GM21717 (cell line): ENCODE measurements at regions not wholly inside any gene's neighbourhood (a gene's known extent, or its start where the extent isn't known, plus 50 kb on each side); places are given as distances from the start of the nearest gene placed in this dataset.
"Not testable (repeated sequence)": the region's sequence is repeated elsewhere in the genome, so short reads cannot be mapped to it uniquely, and the experiment has no call there.

Source experiments
- ATAC-seq: cut with Tn5 transposase; IDR thresholded peaks from one replicate; pipeline ENCODE4 v1.9.1; 2021; ENCODE audit warnings: mild to moderate bottlenecking, moderate library complexity; ENCODE audit not compliant: unreplicated experiment

DNA sequence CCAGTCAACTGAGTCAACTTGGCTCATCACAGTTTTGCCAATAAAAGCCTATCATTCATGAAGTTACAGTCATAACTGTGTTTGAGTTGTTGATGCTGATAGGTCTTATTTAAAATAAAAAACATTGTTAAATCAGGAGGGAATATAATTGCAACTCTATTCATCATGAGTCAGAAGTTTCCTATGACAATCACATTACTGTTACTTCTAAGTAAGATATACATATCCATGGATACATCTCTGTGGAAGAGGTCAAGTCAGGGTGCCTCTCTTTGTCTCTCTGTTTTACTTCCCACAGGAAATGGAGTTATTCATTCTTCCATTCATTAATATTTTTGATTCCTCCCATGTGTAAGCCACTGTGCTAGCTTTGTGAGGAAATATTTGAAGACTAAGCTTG is 2015.4 kb upstream of the WWC1 start:
- ATAC-seq, result no peak

GRCh38 chr5:166279828-166280227 is 2011.6 kb upstream of the WWC1 start:
- ATAC-seq, result no peak

DNA sequence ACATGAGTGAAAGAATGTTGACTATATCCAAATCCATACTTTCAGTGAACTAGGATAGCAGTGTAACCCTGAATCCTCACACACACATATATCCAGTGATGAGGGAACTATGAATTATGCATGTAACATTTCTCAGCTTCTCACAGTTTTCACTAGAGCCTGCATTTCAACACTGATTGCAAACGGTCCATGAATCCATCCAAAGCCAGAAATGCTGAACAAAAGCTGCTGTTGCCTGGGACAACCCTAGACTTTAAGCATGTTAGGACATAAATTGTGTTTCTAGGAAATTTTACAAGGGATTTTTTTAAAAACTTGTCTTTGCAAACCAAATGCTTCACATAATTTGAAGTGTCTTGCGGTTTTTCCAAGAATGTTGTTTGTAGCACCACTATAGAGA is 2010.0 kb upstream of the WWC1 start:
- ATAC-seq, result no peak

- no peak for ATAC-seq
Observed at GRCh38 chr5:166282939-166283338, 2008.5 kb upstream of the WWC1 start.

- ATAC-seq, result no peak
Observed at GRCh38 chr5:166285361-166285760, 2006.1 kb upstream of the WWC1 start.

DNA sequence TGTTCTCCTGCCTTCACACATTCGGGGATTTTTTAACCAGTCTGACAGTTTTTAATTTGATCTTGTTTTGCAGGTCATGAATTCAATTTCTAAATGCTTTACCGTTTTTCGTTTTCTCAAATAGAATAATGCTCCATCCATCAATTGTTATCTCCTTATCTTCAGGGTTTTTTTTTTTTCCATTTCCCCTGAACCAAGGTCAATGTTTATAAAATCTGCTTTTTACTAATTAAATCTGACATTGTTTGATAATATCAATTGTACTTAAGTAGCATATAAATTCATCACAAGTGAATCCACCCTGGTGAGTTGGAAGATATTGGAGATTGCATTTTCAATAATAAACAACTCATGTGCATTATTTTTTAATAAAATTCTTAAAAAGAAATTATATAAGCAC is 2004.6 kb upstream of the WWC1 start:
- ATAC-seq, result no peak

DNA sequence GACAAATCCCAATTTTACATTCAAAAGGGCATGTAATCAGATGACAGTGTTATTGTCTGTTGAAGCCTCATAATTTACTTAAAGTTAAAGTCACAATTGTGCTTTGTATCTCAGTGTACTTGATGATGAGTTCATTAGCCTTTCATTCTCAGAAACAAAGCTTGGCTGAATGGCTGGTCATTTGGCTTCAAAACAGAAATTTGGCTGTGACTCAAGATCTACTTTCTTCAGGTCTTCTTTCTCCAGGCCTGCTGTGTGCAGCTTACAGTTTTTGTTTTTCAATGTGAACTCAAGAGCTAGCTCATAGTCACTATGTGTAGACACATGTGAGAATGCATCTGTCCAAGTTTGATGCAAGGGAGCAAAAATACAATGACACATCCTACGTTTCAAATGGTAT is 2003.6 kb upstream of the WWC1 start:
- no peak for ATAC-seq

DNA sequence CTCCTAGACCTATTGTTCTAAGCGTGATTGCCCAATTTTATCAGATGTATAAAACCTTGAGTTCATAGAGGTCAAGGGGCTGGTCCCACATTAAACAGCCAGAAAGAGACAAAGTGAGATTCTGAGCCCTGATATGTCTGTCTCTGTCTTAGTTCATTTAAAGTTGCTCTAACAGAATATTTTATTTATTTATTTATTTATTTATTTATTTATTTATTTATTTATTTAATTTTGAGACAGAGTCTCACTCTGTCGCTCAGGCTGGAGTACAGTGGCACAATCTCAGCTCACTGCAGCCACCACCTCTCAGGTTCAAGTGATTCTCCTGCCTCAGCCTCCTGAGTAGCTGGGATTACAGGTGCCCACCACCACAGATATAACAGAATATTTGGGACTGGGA is 1999.6 kb upstream of the WWC1 start:
- ATAC-seq, result not testable (repeated sequence)

DNA sequence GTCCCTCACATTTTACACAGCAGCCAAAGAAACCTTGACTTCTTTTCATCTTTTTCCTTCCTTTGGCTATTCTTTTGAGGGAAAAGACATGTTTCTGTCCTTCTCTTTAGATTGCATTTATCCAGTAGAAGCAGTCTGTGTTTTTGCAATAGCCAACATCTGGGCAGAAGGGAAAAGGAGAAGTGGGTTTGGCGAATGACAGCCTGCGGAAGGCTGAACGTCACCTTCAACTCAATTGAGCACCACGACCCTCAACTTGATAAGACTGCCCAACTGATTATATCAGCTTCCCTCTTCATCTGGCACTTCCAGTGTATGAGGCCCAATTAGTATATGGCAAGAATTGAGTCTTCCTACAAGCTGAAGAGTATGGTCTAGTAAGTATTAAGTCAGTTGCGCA is 1997.6 kb upstream of the WWC1 start:
- no peak for ATAC-seq

DNA sequence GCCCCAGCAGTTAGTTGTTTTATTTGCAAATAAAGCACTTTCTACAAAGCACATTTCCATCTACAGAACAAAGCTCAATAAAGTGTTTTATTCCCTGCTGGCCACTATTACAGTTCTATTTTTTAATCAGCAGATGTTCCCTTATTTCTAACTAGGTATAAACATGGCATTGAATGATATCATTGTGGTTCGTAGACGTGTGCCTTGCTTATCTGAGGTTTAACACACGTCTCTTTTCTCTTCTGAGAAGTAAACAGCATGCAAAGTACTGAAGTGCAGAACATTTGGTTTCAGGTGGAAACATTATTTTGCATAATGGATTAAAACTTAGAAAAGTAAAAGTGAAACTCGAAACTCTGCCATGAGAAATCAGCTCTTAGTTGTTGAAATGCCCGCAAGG is 1989.3 kb upstream of the WWC1 start:
- no peak for ATAC-seq

DNA sequence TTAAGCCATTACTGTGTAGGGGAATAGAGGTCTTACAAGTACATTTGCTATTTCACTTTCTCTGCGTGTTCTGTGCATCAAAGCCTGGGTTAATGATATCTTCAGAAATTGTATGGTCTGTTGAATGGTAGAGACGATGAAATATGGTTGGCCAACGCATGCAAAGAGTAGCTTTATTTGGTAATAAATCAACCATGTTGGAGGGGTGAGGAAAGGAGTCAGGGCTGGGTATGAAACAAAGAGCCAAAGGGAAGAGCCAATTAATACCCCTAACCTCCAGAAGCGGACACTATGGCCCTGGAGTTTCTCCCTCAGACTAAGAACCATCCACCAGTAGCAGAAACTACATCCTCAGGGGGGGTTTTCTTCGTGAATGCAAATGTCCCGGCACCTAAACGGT is 1974.0 kb upstream of the WWC1 start:
- no peak for ATAC-seq

GRCh38 chr5:166320920-166321480 is 1970.4 kb upstream of the WWC1 start:
- ATAC-seq, result no peak

- ATAC-seq, result no peak
Observed at GRCh38 chr5:166324372-166324771, 1967.1 kb upstream of the WWC1 start.

- ATAC-seq, result no peak
Observed at GRCh38 chr5:166329149-166329800, 1962.2 kb upstream of the WWC1 start.

DNA sequence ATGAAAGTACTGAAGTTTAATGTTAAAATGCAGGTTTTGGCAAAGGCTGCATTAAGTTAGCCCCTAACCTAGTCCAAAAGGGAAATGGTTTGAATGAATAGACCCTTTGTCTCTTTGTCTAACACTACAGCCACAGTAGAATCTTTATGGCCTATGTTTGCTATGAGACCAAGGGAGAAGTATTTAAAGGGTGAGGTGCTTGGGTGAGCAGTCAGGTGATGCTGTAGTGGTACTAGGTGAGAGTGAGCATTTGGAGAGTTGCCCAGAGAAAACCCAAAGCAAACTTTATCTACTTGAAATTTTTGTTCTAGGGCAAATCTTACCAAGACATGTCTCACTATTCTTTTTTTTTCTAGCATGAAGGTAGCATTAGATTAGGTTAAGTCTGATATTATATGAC is 1961.4 kb upstream of the WWC1 start:
- ATAC-seq, result no peak

DNA sequence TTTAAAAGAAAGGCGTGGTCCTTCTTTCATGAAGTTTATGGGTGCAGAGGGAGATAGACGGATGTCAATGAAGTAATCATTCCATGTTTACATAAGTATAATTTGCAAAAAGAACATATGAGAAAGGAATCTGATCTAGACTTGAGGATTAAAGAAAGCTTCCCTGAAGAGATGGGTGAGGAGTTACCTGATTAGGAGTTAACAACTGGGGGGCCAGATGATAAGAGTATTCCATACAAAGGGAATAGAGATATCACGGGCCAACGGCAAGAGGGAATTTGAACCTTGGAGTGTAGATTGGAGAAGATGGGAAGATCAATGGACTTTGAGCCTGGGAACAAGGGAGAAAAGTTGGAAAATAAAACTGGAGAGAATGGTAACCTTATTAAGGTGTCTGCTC is 1959.9 kb upstream of the WWC1 start:
- no peak for ATAC-seq

GRCh38 chr5:166338801-166339200 is 1952.6 kb upstream of the WWC1 start:
- ATAC-seq, result no peak

- no peak for ATAC-seq
Observed at GRCh38 chr5:166340039-166340438, 1951.4 kb upstream of the WWC1 start.

DNA sequence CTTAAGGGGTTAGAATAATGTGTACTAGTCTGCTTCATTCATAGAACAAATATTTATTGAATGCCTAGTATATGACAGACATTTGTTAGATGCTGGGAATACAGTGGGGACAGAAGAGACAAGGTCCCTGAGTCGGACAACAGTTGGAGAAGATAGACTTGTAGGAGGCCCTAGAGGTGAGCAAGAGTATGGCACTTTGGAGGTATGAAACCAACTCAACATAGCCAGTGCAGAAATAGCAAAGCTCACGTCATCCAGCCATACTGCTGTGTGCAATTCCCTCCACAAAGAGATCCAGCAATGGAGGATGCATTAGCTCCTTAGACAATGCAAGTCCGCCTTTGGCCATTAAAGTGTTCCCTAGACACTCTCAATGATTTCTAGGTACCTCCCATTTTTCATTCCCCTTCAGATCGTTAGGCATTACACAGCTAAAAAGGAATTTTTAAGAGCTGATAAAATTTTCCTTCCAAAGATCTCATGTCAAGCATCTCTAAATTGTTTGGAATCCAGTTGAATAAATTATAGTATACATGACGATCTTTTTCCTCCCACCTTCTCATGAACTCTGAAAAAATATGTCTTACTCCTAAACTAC is 1949.6 kb upstream of the WWC1 start:
- no peak for ATAC-seq

DNA sequence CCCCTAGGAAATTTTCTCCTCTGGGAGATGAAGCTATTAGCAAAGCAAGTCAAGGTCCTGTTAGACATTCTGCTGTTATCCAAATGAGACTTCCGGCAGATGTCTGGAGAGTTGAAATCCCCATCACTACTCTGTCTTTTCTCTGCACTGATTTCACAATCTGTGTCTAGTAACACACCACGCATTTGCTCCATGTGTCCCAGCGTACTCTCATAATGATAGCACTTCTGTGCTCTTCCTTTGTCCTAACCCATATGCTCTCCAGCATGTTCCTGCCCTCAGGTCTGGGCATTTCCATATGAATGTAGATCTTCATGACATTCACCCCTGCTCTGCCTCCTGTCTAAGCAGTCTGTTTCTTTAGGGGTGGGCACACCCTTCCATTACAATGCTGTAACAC is 1949.0 kb upstream of the WWC1 start:
- no peak for ATAC-seq

DNA sequence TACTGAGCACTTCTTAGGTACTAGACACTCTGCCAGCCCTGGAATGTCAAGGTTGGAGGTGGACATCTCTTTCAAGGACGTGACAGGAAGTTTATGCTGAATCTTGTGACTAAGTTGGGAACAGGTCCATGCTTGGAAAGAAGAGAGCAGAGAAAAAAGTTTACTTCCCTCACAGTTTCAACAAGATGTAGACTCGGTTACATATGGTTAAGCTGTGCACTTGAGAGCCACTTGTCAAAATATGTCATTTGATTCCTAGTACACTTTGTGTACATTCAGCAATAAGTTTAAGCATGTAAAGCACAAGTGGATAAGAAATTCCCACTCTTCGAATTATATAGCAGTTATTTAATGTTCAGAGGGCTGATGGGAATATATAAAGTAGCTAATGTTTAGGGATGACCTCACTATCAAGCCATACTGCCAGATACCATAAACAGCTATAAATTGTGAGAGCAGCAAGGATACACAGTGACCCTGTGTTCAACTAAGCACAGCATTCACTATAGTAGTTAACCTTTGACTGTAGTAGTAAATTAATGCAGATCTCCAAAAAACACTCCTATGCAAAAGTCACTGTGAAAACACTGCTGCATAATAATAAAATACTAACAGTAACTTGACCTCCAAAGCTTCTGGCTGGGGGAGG is 1944.6 kb upstream of the WWC1 start:
- no peak for ATAC-seq

GRCh38 chr5:166349046-166349445 is 1942.4 kb upstream of the WWC1 start:
- no peak for ATAC-seq
